SH-SY5Y (cell line): ENCODE measurements at regions not wholly inside any gene's neighbourhood (a gene's known extent, or its start where the extent isn't known, plus 50 kb on each side); places are given as distances from the start of the nearest gene placed in this dataset.

ENCODE experiments used
- GATA2 ChIP-seq: IDR thresholded peaks from 2 replicates; pipeline ENCODE4 v1.6.1; 2011; ENCODE audit warnings: mild to moderate bottlenecking, low read depth, low read length
- GATA3 ChIP-seq: IDR thresholded peaks from 2 replicates; pipeline ENCODE4 v1.6.1; 2011; ENCODE audit warnings: low read depth, mild to moderate bottlenecking, low read length, moderate library complexity

GRCh38 chr21:15174923-15175322, 110.1 kb upstream of the NRIP1 start:
- TF ChIP-seq GATA2 (no peak), GATA3 (no peak)

GRCh38 chr21:15182731-15183130, 117.9 kb upstream of the NRIP1 start:
- TF ChIP-seq GATA2 (no peak), GATA3 (no peak)

- TF ChIP-seq GATA3 (no peak), GATA2 (no peak)
Measured at GRCh38 chr21:15183813-15184257, 119.0 kb upstream of the NRIP1 start.

- TF ChIP-seq GATA3 (no peak), GATA2 (no peak)
Measured at GRCh38 chr21:15190412-15190811, 125.6 kb upstream of the NRIP1 start.

- TF ChIP-seq GATA2: no peak
- no peak for TF ChIP-seq GATA3
Measured at GRCh38 chr21:15190837-15191236, 126.0 kb upstream of the NRIP1 start.

GRCh38 chr21:15191342-15191741, 126.5 kb upstream of the NRIP1 start:
- no peak for TF ChIP-seq GATA3
- TF ChIP-seq GATA2: no peak

GRCh38 chr21:15192243-15192642, 127.4 kb upstream of the NRIP1 start:
- TF ChIP-seq GATA3 (no peak), GATA2 (no peak)

- TF ChIP-seq GATA2 (no peak), GATA3 (no peak)
Measured at GRCh38 chr21:15193937-15194336, 129.1 kb upstream of the NRIP1 start.

- TF ChIP-seq GATA3 (no peak), GATA2 (no peak)
Measured at GRCh38 chr21:15195104-15195503, 130.3 kb upstream of the NRIP1 start.

- TF ChIP-seq GATA2 (no peak), GATA3 (no peak)
Measured at GRCh38 chr21:15195768-15196167, 131.0 kb upstream of the NRIP1 start.

- TF ChIP-seq GATA3 (no peak), GATA2 (no peak)
Measured at GRCh38 chr21:15197696-15198095, 132.9 kb upstream of the NRIP1 start.

GRCh38 chr21:15199414-15200383, 134.9 kb upstream of the NRIP1 start:
- no peak for TF ChIP-seq GATA3
- no peak for TF ChIP-seq GATA2

GRCh38 chr21:15203740-15204139, 138.9 kb upstream of the NRIP1 start:
- TF ChIP-seq GATA3 (no peak), GATA2 (no peak)

- TF ChIP-seq GATA2 (no peak), GATA3 (no peak)
Measured at GRCh38 chr21:15204140-15204969, 139.6 kb upstream of the NRIP1 start.
